GM21515 (cell line): ENCODE measurements at regions not wholly inside any gene's neighbourhood (a gene's known extent, or its start where the extent isn't known, plus 50 kb on each side); places are given as distances from the start of the nearest gene placed in this dataset.

ENCODE experiments used
- ATAC-seq: cut with Tn5 transposase; IDR thresholded peaks from one replicate; pipeline ENCODE4 v1.9.1; 2021; ENCODE audit not compliant: unreplicated experiment

GRCh38 chr10:131658476-131659110 lies 242.2 kb upstream of the PPP2R2D start:
- ATAC-seq: no peak

- ATAC-seq: no peak
Measured at GRCh38 chr10:131660427-131660826, 240.4 kb upstream of the PPP2R2D start.

- ATAC-seq: no peak
Measured at GRCh38 chr10:131662851-131663250, 238.0 kb upstream of the PPP2R2D start.

GRCh38 chr10:131663351-131663750 lies 237.5 kb upstream of the PPP2R2D start:
- no peak for ATAC-seq

- ATAC-seq: no peak
Measured at GRCh38 chr10:131666091-131666490, 234.7 kb upstream of the PPP2R2D start.

GRCh38 chr10:131667047-131667446 lies 233.8 kb upstream of the PPP2R2D start:
- ATAC-seq: no peak

- no peak for ATAC-seq
Measured at GRCh38 chr10:131667561-131667960, 233.2 kb upstream of the PPP2R2D start.

GRCh38 chr10:131668903-131669302 lies 231.9 kb upstream of the PPP2R2D start:
- no peak for ATAC-seq

- no peak for ATAC-seq
Measured at GRCh38 chr10:131669838-131670237, 231.0 kb upstream of the PPP2R2D start.

- no peak for ATAC-seq
Measured at GRCh38 chr10:131670341-131670740, 230.5 kb upstream of the PPP2R2D start.

- ATAC-seq: no peak
Measured at GRCh38 chr10:131673396-131673795, 227.4 kb upstream of the PPP2R2D start.

GRCh38 chr10:131674130-131674529 lies 226.7 kb upstream of the PPP2R2D start:
- no peak for ATAC-seq

- ATAC-seq: no peak
Measured at GRCh38 chr10:131675104-131675503, 225.7 kb upstream of the PPP2R2D start.

GRCh38 chr10:131676046-131676799 lies 224.6 kb upstream of the PPP2R2D start:
- no peak for ATAC-seq

- no peak for ATAC-seq
Measured at GRCh38 chr10:131676800-131677421, 223.9 kb upstream of the PPP2R2D start.

GRCh38 chr10:131677671-131678070 lies 223.1 kb upstream of the PPP2R2D start:
- no peak for ATAC-seq

- ATAC-seq: no peak
Measured at GRCh38 chr10:131678171-131678570, 222.6 kb upstream of the PPP2R2D start.

- no peak for ATAC-seq
Measured at GRCh38 chr10:131678613-131679012, 222.2 kb upstream of the PPP2R2D start.

- ATAC-seq: no peak
Measured at GRCh38 chr10:131679926-131680325, 220.9 kb upstream of the PPP2R2D start.

GRCh38 chr10:131681122-131681521 lies 219.7 kb upstream of the PPP2R2D start:
- ATAC-seq: no peak

GRCh38 chr10:131681656-131682055 lies 219.2 kb upstream of the PPP2R2D start:
- ATAC-seq: no peak

GRCh38 chr10:131682271-131682962 lies 218.4 kb upstream of the PPP2R2D start:
- ATAC-seq: no peak
